ENCODE measurements at regions not wholly inside any gene's neighbourhood (a gene's known extent, or its start where the extent isn't known, plus 50 kb on each side); places are given as distances from the start of the nearest gene placed in this dataset.

DNA sequence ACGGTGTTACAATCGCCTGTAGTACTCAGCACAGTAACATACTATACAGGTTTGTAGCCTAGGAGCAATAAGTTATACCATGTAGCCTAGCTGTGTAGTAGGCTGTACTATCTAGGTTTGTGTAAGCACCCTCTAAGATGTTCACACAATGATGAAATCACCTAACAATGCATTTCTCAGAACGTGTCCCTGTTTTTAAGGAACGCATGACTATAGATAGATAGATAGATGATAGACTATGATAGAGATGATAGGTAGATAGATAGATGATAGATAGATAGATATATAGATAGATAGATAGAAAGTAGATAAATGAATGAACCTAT, 203.9 kb downstream of the FAM76B start (continued):
- TF ChIP-seq NRF1 (IDR thresholded peaks at IDR 0.05; ENCODE audit: low read depth, low read length) (no peak), EP300 (IDR thresholded peaks at IDR 0.05; ENCODE audit: borderline replicate concordance in 1 of 2, low read depth in 2 of 2, low read length in 2 of 2) (no peak), CHD2 (IDR thresholded peaks at IDR 0.05; ENCODE audit: low read length) (no peak), ASH2L (IDR thresholded peaks at IDR 0.05; ENCODE audit: low read length) (no peak)
